HepG2 (cell line): ENCODE measurements at regions not wholly inside any gene's neighbourhood (a gene's known extent, or its start where the extent isn't known, plus 50 kb on each side); places are given as distances from the start of the nearest gene placed in this dataset.
"Not testable (repeated sequence)": the region's sequence is repeated elsewhere in the genome, so short reads cannot be mapped to it uniquely, and the experiment has no call there.

ENCODE experiments used
- ATAC-seq: fragments of 200-7000 bp; cut with Tn5 transposase; 3 replicates; pipeline ENCODE4 v1.9.1; 2020; ENCODE audit warnings: mild to moderate bottlenecking, moderate library complexity
- BruUV-seq: library from RNA; stranded (reverse); fragments of 400-500 nt; replicated peaks from 2 replicates; lab custom pipeline; 2021; lab: Mats Ljungman, UMichigan
- CTCF ChIA-PET: fragments of 300-600 bp; formaldehyde crosslinking; extraction: SDS; loops from one replicate; lab custom pipeline; 2021; ENCODE audit warnings: low total read pairs, inconsistent platforms, low intra/inter-chr PET ratio; lab: Yijun Ruan, JAX
- POLR2A ChIA-PET: fragments of 350-600 bp; sonication (Branson Sonifier 250); formaldehyde crosslinking; loops from one replicate; lab custom pipeline; 2020; ENCODE audit warnings: antibody characterized with exemption, inconsistent platforms; lab: Yijun Ruan, JAX
- DNase-seq: peaks from one replicate; pipeline ENCODE4 v3.0.0-alpha.2; 2015; ENCODE audit warnings: low spot score
- FAIRE-seq: peaks from 3 replicates; lab custom pipeline; 2011; peaks lifted over from hg19 to GRCh38; lab: Jason Lieb, UNC
- H2AFZ ChIP-seq: one replicate; pipeline ENCODE4 v1.6.1; 2011; ENCODE audit warnings: low read length, inconsistent platforms
- H3K27ac ChIP-seq: fragments of 300-600 bp; 3 replicates; pipeline ENCODE4 v1.8.0; 2011; ENCODE audit warnings: mixed run types, mild to moderate bottlenecking, mixed read lengths, low read length, inconsistent platforms; ENCODE audit not compliant: insufficient read depth; ENCODE audit errors: extremely low read length
- H3K27me3 ChIP-seq, 2 experiments: fragments of 200-600 bp in 1 of 2; 2 replicates in 1 of 2; 3 replicates in 1 of 2; pipeline versions ENCODE4 v1.6.0 to v1.8.0; 2011; ENCODE audit warnings: low read length in 2 of 2, mild to moderate bottlenecking in 2 of 2, moderate library complexity in 2 of 2, inconsistent platforms in 1 of 2; ENCODE audit not compliant: insufficient read depth in 2 of 2, control insufficient read depth in 1 of 2
- H3K36me3 ChIP-seq, 2 experiments: fragments of 200-600 bp in 1 of 2; replicated peaks in 1 of 2; 2 replicates in 1 of 2; 3 replicates in 1 of 2; pipeline versions ENCODE4 v1.5.1 to v1.8.0; 2011; ENCODE audit warnings: low read length in 2 of 2, inconsistent platforms in 1 of 2; ENCODE audit not compliant: insufficient read depth in 2 of 2, control insufficient read depth in 1 of 2
- H3K4me1 ChIP-seq: 2 replicates; pipeline ENCODE4 v1.5.1; 2012; ENCODE audit warnings: low read length, inconsistent platforms; ENCODE audit not compliant: insufficient read depth
- H3K4me2 ChIP-seq: 2 replicates; pipeline ENCODE4 v1.6.0; 2011; ENCODE audit warnings: low read depth, low read length, inconsistent platforms
- H3K4me3 ChIP-seq, 3 experiments: fragments of 200-600 bp in 1 of 3; sonication (generic), shearing (Covaris generic) in 1 of 3; replicated peaks in 1 of 3; 2 replicates each; pipeline ENCODE4 v1.5.1; 2011 to 2016; ENCODE audit warnings: low read length in 3 of 3, inconsistent platforms in 2 of 3, low read depth in 2 of 3, mild to moderate bottlenecking in 2 of 3, control low read depth in 1 of 3, mixed read lengths in 1 of 3; ENCODE audit not compliant: insufficient read depth in 1 of 3
- H3K79me2 ChIP-seq: one replicate; pipeline ENCODE4 v1.6.1; 2011; ENCODE audit warnings: low read length, inconsistent platforms; ENCODE audit not compliant: insufficient read depth
- H3K9ac ChIP-seq: 2 replicates; pipeline ENCODE4 v1.6.0; 2011; ENCODE audit warnings: mild to moderate bottlenecking, low read depth, low read length, inconsistent platforms; ENCODE audit not compliant: insufficient read depth
- H3K9me3 ChIP-seq: 2 replicates; pipeline ENCODE4 v1.5.1; 2012; ENCODE audit warnings: mild to moderate bottlenecking, low read length
- H4K20me1 ChIP-seq: 2 replicates; pipeline ENCODE4 v1.6.0; 2011; ENCODE audit warnings: inconsistent platforms, mild to moderate bottlenecking, low read length, moderate library complexity; ENCODE audit not compliant: insufficient read depth
- FOSL2 ChIP-seq: sonication (generic); formaldehyde crosslinking; IDR thresholded peaks from 2 replicates; pipeline ENCODE4 v1.4.0; 2020; ENCODE audit warnings: missing genetic modification reagents
- NR2F6 ChIP-seq, 2 experiments: IDR thresholded peaks; 2 replicates each; pipeline ENCODE4 v1.6.1; 2016; ENCODE audit warnings: antibody characterized with exemption in 1 of 2, mild to moderate bottlenecking in 1 of 2
- TEAD3 ChIP-seq: optimal IDR thresholded peaks from 2 replicates; pipeline ENCODE3; 2016; ENCODE audit warnings: borderline replicate concordance
- ZNF770 ChIP-seq: sonication (generic); formaldehyde crosslinking; IDR thresholded peaks from 2 replicates; pipeline ENCODE4 v1.5.0; 2020; ENCODE audit warnings: mild to moderate bottlenecking, missing genetic modification reagents
- WGBS: methylation state at CpG from one replicate; pipeline ENCODE4 v1.1.6; 2017; ENCODE audit warnings: low lambda C conversion rate; 5-methylcytosine and 5-hydroxymethylcytosine counted together
- in situ Hi-C: cut with HindIII; loops from 2 replicates; pipeline ENCODE4 v1.10.0; 2017; ENCODE audit warnings: low pct_unique_long_range_greater_than_20kb; ENCODE audit not compliant: extremely low pct_ligation_motif_present
- intact Hi-C: fragments of 100-400 bp; cut with micrococcal nuclease; formaldehyde crosslinking; loops from one replicate; pipeline ENCODE4 v1.10.0; 2022; ENCODE audit not compliant: unreplicated experiment
- TF ChIP-seq, protein P1 (sequence below): sonication (generic); formaldehyde crosslinking; IDR thresholded peaks from 2 replicates; pipeline ENCODE4 v1.4.0; 2020; ENCODE audit warnings: missing genetic modification reagents

- TF ChIP-seq, protein P1, sequence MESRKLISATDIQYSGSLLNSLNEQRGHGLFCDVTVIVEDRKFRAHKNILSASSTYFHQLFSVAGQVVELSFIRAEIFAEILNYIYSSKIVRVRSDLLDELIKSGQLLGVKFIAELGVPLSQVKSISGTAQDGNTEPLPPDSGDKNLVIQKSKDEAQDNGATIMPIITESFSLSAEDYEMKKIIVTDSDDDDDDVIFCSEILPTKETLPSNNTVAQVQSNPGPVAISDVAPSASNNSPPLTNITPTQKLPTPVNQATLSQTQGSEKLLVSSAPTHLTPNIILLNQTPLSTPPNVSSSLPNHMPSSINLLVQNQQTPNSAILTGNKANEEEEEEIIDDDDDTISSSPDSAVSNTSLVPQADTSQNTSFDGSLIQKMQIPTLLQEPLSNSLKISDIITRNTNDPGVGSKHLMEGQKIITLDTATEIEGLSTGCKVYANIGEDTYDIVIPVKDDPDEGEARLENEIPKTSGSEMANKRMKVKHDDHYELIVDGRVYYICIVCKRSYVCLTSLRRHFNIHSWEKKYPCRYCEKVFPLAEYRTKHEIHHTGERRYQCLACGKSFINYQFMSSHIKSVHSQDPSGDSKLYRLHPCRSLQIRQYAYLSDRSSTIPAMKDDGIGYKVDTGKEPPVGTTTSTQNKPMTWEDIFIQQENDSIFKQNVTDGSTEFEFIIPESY (CRISPR knock-in tag), result no peak
These were observed 184.7 kb downstream of the SAMD5 start (continued) for GRCh38 chr6:147693181-147693580.

GRCh38 chr6:147694556-147694955 lies 186.1 kb downstream of the SAMD5 start:
- H4K20me1 ChIP-seq; ATAC-seq; H3K27ac ChIP-seq; H3K79me2 ChIP-seq; H3K9me3 ChIP-seq; BruUV-seq; intact Hi-C loops; H3K4me2 ChIP-seq; FAIRE-seq; in situ Hi-C loops; DNase-seq; H3K4me1 ChIP-seq; CTCF ChIA-PET; H3K27me3 ChIP-seq; H3K4me3 ChIP-seq; H3K36me3 ChIP-seq; H2AFZ ChIP-seq; H3K9ac ChIP-seq; POLR2A ChIA-PET; TF ChIP-seq NR2F6 (IDR thresholded peaks at IDR 0.05): not testable (repeated sequence)
- TF ChIP-seq FOSL2 (CRISPR knock-in tag) (0 out of 2 replicates have a peak, but pooled peaks have one; percentile 46), NR2F6 (CRISPR knock-in tag; IDR thresholded peaks at IDR 0.05) (0 out of 2 replicates have a peak, but pooled peaks have one; percentile 11), TEAD3 (CRISPR knock-in tag) (peak; percentile 14), ZNF770 (peak; percentile 60)
- WGBS, result 34% methylated on average over 3 of the region's 3 CpGs
